C4-2B (cell line): ENCODE measurements at regions not wholly inside any gene's neighbourhood (a gene's known extent, or its start where the extent isn't known, plus 50 kb on each side); places are given as distances from the start of the nearest gene placed in this dataset.

Experiments
- CTCF ChIP-seq: fragments of 450-650 bp; conservative IDR thresholded peaks from 2 replicates; pipeline ENCODE4 v1.5.1; 2017; ENCODE audit warnings: mild to moderate bottlenecking
- ZFX ChIP-seq: fragments of 450-650 bp; IDR thresholded peaks from 2 replicates; pipeline ENCODE4 v1.6.1; 2017

DNA sequence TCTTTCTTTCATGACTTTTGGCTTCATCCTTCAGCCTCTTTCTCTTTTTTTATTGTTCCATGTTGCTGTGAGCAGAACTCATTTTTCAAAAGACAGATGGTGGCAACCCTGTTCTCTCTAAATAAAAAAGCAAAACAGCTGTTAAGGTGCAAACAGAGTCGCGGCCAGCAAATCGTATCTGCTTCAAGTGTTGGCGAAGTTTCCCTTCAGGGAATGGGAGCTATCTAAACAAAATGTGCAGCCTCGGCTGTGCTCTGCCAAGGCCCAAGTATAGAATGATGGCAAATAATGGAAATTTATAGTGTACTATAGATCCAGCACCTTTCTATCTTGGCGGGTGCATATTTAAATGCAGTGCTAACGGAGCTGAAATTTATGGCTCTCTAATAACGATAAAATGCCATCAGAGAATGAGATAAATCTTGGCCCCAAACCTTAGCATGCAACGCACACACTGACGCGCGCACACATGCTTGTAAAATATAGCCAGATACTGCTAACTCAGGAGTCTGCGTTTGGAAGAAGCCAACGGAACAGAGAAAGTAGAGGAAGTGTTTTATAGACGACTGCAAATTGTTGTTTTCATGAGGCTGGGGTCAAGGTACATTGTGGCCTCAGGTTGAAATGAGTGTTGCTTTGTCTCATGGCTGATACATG lies 315.5 kb upstream of the RBFOX1 start:
- TF ChIP-seq CTCF (no peak), ZFX (no peak)
